Glomerular endothelial cell (primary cell): ENCODE measurements at regions not wholly inside any gene's neighbourhood (a gene's known extent, or its start where the extent isn't known, plus 50 kb on each side); places are given as distances from the start of the nearest gene placed in this dataset.

Source experiments
- DNase-seq: peaks from one replicate; pipeline ENCODE4 v3.0.0-alpha.2; 2011; ENCODE audit warnings: low read depth, low spot score; ENCODE audit errors: extremely low read depth

DNA sequence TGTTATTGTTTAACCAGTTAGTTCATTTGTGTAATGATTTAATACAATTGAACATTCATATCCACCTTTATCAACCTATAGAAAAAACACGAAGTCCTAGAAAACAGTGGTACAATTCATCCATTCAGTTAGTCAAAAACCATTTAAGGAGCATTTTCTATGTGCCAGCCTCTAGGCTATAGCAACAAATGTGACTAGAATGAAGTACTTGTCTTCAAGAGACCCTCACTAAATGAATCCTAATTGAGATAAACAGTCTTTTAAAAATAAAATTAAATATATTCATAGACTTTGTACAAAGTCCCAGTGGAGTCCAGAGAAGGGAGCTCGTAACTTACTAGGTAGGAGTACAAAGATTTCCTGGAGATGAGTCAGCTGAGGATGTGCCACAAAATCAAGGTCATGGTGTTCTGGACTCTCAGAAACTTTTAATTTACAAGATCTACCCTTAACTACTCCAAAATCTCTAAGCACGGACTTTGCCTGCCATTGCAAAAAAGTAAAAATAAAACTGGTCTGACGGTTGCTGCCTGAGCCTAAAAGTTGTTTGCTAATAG is 430.7 kb upstream of the DCN start:
- DNase-seq, result no peak

DNA sequence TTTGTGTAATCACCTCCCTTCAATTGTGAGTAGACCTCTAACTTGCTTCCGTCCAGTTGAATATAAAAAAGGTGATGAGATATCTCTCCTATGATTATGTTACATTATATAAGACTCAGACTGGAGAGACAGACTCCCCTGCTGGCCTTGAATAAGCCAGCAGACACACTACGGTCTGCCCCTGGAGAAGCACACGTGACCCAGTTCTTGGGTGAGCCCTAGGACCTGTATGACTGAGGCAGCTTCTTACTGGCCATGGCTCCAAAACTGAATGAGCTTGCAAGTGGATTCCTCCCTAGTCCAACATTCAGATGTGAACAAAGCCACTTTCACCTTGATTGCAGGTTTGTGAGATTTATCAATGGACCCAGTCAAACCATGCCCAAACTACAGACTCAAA is 427.9 kb upstream of the DCN start:
- no peak for DNase-seq

DNA sequence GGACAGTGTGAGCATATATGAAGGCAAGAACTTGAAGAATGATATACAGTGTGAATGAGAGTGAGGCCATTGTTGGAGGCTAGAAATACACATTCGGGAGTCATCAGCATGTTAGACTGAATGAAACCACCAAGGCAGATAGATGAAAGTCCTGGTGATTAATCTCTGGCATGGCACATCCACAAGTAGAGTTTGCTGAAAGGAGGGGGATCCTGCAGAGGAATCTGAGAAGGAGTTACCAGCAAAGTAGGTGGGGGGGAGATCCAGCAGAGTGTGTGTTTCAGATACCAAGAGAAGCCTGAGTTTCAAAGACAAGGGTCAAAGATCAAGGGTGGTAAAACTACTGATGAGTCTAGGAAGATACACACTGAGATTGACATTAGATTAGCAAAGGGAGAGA is 426.7 kb upstream of the DCN start:
- no peak for DNase-seq

DNA sequence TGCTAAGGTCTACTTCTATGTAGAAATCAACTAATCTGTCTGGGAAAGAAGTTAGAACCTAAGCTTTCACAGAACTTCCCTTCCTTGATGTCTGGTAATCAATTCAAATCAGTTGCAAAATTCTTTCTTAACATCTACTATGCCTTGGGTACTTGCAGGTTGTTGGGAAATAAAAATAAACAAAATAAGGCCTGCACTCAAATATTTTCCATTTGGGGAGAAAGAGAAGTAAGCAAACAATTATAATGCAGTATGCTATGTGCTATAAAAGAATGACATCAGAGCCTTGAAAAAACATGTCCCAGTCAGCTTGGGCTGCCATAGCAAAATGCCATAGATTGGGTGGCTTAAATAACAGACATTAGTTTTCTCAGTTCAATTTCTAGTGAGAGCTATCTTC is 425.9 kb upstream of the DCN start:
- no peak for DNase-seq

DNA sequence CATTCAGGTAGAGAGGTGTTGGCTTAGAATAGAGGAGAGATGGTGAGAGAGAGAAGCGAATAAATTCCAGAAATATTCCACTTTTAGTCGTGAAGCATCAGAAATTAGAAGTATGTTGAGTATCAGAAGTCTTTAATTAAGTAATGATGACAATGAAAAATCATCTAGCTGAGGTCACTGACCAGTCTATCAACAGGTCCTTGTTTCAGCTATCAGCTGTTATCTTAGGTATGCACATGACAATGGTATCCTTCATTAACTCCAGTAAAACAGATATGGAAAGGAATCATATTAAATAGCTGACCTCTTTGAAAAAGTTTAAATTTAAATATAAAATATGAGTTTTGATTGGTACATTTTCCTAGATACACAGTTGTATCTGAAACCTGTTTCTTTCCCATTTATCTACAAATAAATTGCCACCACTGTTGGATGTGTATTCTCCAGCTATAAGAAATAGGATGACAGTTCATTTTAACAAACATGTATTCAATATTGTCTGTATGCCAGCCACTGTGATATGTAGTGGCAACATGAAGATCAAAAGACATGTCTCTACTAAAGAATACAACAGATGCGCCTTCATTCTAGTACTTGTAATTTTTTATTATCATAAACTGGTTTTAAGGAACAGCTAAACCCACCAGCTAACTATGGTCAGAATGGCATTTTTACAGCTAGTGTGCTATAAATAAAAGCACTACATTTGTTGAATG is 424.2 kb upstream of the DCN start:
- DNase-seq, result no peak

DNA sequence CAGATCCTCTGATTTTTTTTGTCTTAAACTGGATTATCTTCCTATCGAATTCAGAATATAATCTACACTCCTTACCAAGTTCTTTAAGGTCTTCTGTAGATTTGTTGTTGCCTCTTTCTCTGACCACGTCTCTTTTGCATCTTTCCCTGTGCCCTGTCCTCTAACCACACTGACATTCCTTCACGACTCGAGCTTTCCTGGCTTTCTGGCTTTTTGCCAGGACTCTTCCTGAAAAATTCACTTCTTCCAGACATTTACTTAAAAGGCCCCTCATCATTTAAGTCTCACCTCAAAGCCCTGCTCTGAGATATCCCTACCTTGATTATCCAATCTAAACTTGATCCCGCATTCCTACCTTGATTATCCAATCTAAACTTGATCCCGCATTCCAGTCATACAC is 422.3 kb upstream of the DCN start:
- DNase-seq, result no peak

DNA sequence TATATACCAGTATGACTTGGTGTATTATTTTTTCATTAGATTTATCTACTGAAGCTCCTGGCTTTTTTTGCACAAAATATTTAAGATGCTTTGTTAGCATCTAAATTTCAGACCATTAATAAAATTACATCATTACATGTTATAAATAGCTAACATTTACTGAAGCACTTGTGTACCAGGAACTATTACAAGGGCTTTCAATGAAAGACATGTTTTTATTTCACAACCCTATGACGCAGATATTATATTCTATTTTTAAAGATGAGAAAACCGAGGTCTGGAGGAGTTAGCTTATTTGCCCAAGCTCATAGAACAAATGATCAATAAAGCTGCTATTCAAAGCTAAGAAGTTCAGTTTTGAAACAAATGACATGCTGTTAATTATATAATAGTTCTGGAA is 420.4 kb upstream of the DCN start:
- no peak for DNase-seq

DNA sequence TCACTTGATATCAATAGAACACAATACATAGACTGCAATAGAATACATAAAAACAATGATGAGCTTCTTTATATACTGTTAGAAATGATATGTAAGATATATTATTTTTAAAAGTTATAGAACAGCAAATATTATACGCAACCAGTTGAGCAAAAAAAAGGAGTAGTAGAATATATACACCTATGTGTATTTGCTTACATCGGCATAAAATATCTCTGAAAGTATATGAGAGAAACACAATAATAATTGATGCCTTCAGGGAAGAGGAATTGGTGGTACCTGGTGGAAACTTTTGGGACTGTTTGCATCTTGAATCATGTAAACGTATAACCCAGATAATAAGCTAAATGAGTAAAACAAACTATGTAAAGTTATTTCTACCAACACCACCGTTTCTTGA is 418.4 kb upstream of the DCN start:
- DNase-seq, result no peak

DNA sequence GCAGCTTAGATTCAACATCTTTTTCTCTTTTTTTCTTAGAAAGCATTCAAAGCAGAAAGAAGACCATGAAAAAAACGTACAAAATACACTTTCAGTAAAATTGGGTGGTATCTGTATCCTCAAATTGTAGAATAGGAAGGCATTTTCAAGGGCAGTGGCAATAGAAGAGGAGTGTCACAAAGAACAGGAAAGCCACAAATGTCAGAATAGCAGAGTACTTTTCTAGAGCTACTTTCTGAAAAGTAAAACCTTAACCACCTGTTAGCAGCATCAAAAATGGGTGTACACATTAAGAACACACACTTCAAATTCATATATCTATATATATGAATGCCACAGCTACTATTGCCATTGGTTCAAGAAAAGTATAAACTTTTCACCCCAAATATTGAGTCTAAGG is 412.1 kb upstream of the DCN start:
- no peak for DNase-seq

DNA sequence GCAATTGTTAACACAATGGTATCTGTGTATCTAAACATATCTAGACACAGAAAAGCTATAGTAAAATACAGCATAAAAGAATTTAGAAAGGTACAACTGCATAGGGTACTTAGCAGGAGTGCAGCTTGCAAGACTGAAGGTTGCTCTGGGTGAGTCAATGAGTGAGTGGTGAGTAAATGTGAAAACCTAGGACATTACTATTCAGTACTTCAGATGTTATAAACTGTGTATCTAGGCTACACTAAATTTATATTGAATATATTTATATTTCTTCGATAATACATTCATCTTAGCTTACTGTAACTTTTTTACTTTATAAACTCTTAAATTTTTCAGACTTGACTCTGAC is 409.0 kb upstream of the DCN start:
- no peak for DNase-seq

DNA sequence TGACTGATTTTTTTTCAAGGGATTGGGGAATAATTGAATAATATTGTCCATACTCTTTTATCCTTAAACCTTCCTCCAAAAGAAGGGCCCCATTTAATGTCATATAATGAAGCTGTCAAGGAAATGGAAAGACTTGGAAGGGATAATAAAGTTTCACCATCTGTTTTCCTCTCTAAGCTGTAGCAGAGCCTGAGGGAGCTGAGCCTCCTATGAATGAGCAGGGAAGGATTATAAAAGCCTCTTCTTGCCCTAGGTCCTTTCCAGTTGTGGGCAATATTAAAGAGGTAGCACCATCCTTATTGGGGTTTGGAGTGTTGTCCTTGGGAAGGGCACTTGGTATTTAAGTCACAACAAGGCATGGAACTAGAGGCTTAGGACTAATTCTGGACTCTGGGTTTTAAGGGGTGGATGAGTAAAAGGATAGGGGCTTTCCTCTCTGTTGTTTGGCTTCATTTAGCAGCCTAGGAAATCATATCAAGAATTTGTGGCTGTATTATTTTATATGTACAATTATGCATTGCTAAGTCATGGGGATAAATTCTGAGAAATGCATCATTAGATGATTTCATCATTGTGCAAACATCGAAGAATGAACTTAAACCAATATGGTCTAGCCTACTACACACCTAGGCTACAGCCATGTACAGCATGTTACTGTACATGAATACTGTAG is 408.5 kb upstream of the DCN start:
- no peak for DNase-seq

DNA sequence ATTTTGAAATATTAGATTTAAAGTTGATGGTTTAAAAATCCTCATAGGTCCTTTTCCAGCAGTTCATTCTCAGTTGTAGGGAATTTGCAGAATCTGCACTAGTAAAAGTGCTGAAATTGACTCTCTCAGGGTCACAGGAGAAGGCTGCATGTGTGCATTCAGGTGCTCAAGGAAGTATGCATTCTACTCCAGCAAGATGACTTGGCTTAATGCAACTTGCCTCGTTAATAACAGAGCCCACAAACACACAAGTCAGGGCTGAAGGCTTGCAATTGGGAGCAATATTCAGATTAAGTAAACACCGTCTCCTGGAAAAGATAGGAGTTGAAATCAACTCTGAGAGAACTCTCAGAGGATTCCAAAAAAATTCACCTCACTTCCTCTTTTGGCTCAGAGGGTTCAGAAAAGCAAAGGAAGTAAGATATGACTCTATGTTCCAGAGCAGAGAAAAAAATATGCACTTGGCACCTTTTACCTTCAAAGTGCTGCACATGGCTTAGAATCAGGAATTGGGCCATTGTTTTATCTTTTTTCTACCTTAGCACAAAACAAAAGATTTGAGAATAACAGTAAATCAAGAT is 406.3 kb upstream of the DCN start:
- DNase-seq, result no peak

DNA sequence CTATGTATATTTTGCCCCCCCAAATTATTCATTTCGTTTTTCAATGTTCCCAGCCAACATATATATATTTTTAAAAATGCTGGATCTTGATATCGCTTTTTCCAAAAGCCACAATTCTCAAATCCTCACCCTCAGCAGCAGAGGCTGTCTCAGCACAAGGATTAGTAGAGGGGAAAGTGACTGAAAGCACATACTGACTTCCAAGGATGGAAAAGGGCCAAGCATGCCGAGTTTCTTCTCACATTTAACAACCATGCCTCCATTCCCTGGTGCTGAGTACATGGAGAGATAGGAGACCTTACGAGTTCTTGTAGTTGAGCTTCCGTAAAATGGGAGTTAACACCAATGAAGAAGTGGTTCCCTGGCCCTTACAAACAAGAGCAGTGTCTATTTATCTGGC is 403.4 kb upstream of the DCN start:
- DNase-seq, result no peak

DNA sequence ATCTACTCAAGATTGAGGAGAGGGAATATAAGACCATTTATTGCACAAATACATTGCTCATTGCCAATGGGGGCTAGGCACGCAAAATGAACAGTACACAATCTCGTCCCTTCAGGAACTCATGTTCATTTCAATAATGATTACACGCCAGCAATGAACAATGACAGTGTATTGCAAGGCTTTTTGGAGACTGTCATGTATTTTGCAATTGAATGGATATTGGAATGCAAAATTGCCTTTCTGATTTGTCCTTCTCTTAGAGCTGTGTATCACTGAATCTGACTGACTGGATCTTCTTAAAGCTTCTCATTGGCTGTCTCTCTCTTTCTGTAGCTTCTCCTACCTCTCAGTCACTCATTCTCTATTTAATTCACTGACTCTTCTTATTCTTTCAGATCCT is 400.2 kb upstream of the DCN start:
- DNase-seq, result no peak

DNA sequence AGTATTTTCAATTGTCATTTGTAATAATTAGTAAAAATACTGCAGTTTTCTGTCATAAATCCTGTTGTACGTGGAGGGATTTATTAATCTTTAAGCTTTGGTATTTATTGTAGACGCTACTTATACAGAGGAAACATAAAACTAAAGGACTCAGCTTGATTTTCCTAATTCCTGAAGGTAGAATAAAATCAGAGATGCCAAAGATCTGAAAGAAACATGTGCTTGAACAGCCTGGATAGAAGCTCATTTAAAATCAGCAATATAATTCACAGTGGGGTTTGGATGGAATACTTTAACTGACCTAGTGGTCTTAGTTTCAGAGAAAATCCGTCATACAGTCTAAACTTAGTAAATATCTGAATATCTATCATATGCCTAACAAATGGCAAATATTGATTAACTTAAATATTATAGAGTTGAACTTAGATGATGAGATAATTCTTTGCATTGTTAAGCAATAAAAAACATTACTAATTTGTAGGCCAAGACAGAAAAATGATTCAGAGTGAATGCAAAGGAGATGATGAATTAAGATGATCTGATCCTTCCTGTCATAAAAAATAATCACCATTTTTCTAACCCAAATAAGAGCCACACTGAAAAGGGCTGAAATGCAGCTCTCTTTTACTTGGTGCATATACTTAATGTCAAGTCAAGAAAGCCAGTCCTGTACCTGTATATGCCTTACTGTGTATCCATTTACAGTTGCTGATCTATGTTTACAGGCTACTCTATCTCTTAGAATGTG is 397.1 kb upstream of the DCN start:
- no peak for DNase-seq

DNA sequence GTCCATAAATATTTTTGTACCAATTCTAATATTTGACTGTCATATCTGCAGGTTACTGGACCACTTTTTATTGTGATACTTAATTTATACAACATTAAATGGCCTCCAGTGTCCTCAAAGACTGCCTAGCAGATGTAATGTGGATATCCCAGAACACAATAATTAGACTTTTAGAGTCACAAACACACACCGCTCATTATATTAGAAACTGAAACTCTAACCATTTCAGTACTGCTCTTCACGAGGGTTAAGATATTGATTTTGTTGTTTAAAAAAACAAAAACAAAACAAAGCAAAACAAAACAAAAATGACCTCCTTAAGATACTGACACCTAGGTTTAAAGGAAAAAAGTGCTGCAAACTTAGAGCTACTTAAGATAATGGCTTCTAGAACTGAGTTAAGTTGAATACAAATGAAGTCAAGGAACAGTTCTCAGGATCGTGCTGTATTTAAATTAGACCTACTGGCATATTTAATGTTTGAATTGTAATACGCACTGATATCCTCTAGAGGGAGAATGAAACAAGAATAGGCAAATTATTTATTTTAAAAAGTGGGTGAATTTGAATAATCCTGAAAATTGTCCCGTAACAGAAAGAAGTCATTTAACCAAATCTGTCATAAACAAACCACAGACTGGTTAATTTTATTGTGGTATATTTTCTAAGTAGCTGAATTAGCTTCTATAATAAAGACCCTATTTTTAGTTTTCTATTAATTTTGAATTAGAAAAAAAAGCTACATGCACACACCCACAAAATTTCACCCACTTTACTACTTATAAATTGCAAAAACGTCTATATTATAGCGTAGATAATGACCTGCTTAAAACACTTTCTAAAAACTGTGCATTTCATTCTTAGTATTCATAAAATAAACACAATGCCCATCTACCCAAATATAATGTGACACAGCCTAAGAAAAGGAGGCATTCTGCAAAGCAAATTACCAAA is 395.2 kb upstream of the DCN start:
- DNase-seq, result peak; percentile 5

DNA sequence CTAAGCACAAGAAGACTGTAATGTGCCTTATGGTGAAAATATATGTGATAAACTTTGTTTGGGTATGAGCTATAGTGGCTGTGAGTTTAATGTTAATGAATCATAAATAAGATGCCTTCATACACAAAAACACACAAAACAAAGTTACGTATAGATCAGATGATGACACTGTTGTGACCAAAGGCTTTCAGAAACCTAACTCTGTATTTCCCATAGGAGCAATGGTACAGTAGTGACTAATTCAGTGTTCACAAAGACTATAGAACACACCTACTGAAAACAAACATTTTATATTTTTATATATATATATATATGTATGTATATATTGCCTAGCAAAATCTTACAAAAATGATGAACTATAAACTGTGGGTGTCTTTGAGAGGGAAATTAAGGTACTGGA is 393.8 kb upstream of the DCN start:
- no peak for DNase-seq

DNA sequence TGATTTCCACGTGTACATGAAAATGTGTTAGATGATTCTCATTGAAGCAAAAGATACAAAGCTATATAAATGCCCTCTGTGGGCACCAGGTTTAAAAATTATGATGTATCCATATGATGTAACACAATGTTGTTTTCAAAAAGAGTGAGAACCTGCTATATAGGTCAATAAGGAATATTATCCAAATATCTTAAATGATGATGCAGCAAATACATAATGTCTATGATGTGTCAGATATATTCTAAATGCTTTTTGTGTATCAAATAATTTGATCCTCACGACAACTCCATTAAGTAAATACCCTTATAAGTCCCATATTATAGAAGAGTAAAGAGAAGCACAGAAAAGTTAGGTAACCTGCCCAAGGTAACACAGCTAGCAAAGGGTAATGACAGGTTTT is 393.0 kb upstream of the DCN start:
- no peak for DNase-seq

DNA sequence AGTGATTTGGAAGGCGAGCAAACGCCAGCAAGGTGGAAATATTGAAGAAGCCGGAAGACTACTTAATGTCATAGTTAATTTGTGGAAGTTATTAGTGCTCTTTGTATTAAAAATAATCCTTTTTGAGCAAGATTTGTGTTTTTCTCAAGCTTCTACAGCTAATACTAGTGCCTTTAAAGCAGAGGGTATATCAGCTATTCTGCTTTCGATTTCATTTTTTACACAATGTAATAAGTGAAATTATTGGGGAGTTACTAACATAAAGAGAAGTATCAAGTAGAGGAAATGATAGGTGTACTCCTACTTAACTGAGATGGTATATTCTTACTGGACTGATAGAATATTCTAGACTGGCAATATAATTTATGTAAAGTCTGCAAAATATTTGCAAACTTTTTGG is 392.4 kb upstream of the DCN start:
- DNase-seq, result no peak

DNA sequence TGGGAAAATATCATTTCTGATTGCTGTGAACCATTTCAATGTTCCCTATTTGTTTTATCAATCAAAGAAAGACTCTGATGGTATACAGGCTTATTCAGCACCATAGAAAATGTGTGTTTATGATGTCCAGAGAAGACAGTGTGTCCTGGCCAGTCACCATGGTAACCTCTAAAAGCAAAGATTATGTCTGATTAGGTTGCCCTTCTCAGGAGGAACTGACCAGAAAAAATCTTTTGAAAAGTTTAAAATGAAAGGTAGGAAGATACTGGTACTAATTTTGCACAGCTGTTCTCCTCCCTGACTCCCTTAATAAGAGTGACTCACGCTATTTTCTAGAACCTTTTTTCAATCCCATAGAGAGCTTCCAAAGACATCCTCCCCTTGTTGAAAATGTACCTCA is 391.8 kb upstream of the DCN start:
- DNase-seq, result no peak
